ENCODE measurements at regions not wholly inside any gene's neighbourhood (a gene's known extent, or its start where the extent isn't known, plus 50 kb on each side); places are given as distances from the start of the nearest gene placed in this dataset.

- TF ChIP-seq EP300 (IDR thresholded peaks at IDR 0.05) (no peak), CTCF (IDR thresholded peaks at IDR 0.05) (no peak), POLR2A (IDR thresholded peaks at IDR 0.05) (no peak)
- Histone ChIP-seq H3K27ac (no peak overlapping the region), H3K9me3 (no peaks in the 10 kb centered on the region), H3K4me3 (no peak overlapping the region), H3K27me3 (no peaks in the 10 kb centered on the region), H3K36me3 (no peaks in the 10 kb centered on the region), H3K4me1 (no peaks in the 10 kb centered on the region)
- 100% methylated on average over 2 of the region's 2 CpGs for WGBS, 2 donors
- no peak for DNase-seq (ENCODE audit: low spot score in 2 of 2)
These were observed 98.9 kb downstream of the SPRY1 start for GRCh38 chr4:123495530-123495929.

- no peak for TF ChIP-seq POLR2A (IDR thresholded peaks at IDR 0.05)
- no peak for TF ChIP-seq CTCF (IDR thresholded peaks at IDR 0.05)
- no peak for TF ChIP-seq EP300 (IDR thresholded peaks at IDR 0.05)
- no peaks in the 10 kb centered on the region for H3K9me3 ChIP-seq
- no peak for DNase-seq (ENCODE audit: low spot score in 2 of 2)
- H3K4me3 ChIP-seq, result no peak overlapping the region
- 77 to 97% methylated on average over 4 of the region's 4 CpGs for whole genome bisulfite sequencing, 2 donors
- H3K27me3 ChIP-seq, result no peaks in the 10 kb centered on the region
- H3K4me1 ChIP-seq, result no peaks in the 10 kb centered on the region
- H3K36me3 ChIP-seq, result no peaks in the 10 kb centered on the region
- H3K27ac ChIP-seq, result no peak overlapping the region
These were observed 99.8 kb downstream of the SPRY1 start for GRCh38 chr4:123496421-123496820.

GRCh38 chr4:123497340-123497739, 100.7 kb downstream of the SPRY1 start:
- Histone ChIP-seq H3K9me3 (no peaks in the 10 kb centered on the region), H3K27me3 (no peaks in the 10 kb centered on the region), H3K4me1 (no peaks in the 10 kb centered on the region), H3K27ac (no peak overlapping the region), H3K36me3 (no peaks in the 10 kb centered on the region), H3K4me3 (no peak overlapping the region)
- no peak for DNase-seq (ENCODE audit: low spot score in 2 of 2)
- no peak for TF ChIP-seq POLR2A (IDR thresholded peaks at IDR 0.05)
- no peak for TF ChIP-seq CTCF (IDR thresholded peaks at IDR 0.05)
- TF ChIP-seq EP300 (IDR thresholded peaks at IDR 0.05), result no peak
- 39 to 52% methylated on average over 6 of the region's 6 CpGs for WGBS, 2 donors

GRCh38 chr4:123501733-123502132, 105.1 kb downstream of the SPRY1 start:
- WGBS, 2 donors, result 48 to 54% methylated on average over 1 of the region's 1 CpG
- Histone ChIP-seq H3K4me3 (no peak overlapping the region), H3K27me3 (no peaks in the 10 kb centered on the region), H3K9me3 (no peaks in the 10 kb centered on the region), H3K4me1 (peaks cover 0 to 11% (median 0%) of the 10 kb centered on the region in 4 donors), H3K36me3 (no peaks in the 10 kb centered on the region), H3K27ac (no peak overlapping the region)
- DNase-seq (ENCODE audit: low spot score in 2 of 2), result no peak
- TF ChIP-seq EP300 (IDR thresholded peaks at IDR 0.05), result no peak
- no peak for TF ChIP-seq CTCF (IDR thresholded peaks at IDR 0.05)
- TF ChIP-seq POLR2A (IDR thresholded peaks at IDR 0.05), result no peak

GRCh38 chr4:123503698-123504363, 107.2 kb downstream of the SPRY1 start:
- H3K4me3 ChIP-seq, result no peak overlapping the region
- H3K4me1 ChIP-seq, result peaks cover 0 to 11% (median 0%) of the 10 kb centered on the region in 4 donors
- TF ChIP-seq EP300 (IDR thresholded peaks at IDR 0.05) (peak in 1 of 2 donors; percentile 51), POLR2A (IDR thresholded peaks at IDR 0.05) (no peak), CTCF (IDR thresholded peaks at IDR 0.05) (no peak)
- WGBS, 2 donors, result 78 to 91% methylated on average over 4 of the region's 4 CpGs
- no peaks in the 10 kb centered on the region for H3K27me3 ChIP-seq
- no peaks in the 10 kb centered on the region for H3K9me3 ChIP-seq
- no peak overlapping the region for H3K27ac ChIP-seq
- peak in 1 of 2 donors; percentile 20 for DNase-seq (ENCODE audit: low spot score in 2 of 2)
- no peaks in the 10 kb centered on the region for H3K36me3 ChIP-seq
